ENCODE measurements at regions not wholly inside any gene's neighbourhood (a gene's known extent, or its start where the extent isn't known, plus 50 kb on each side); places are given as distances from the start of the nearest gene placed in this dataset.

DNA sequence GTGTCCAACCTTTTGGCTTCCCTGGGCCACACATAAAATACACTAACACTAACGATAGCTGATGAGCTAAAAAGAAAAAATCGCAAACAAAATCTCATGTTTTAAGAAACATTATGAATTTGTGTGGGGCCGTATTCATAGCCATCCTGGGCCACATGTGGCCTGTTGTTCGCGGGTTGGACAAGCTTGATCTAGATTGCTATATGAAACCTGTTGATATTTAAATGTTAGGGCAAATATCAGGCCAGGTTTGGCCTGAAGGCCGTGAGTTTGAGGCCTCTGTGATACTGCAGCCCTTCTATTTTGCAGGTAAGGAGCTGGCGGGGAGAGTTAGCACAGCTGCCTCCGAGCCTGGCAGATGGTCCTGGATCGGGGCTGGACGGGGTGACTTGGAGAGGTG, 99.0 kb downstream of the CEBPB start:
- TF ChIP-seq, protein P1, sequence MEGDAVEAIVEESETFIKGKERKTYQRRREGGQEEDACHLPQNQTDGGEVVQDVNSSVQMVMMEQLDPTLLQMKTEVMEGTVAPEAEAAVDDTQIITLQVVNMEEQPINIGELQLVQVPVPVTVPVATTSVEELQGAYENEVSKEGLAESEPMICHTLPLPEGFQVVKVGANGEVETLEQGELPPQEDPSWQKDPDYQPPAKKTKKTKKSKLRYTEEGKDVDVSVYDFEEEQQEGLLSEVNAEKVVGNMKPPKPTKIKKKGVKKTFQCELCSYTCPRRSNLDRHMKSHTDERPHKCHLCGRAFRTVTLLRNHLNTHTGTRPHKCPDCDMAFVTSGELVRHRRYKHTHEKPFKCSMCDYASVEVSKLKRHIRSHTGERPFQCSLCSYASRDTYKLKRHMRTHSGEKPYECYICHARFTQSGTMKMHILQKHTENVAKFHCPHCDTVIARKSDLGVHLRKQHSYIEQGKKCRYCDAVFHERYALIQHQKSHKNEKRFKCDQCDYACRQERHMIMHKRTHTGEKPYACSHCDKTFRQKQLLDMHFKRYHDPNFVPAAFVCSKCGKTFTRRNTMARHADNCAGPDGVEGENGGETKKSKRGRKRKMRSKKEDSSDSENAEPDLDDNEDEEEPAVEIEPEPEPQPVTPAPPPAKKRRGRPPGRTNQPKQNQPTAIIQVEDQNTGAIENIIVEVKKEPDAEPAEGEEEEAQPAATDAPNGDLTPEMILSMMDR (conservative IDR thresholded peaks at IDR 0.05), result no peak
- no peak for TF ChIP-seq ZFX (IDR thresholded peaks at IDR 0.05)
